Fibroblast of pulmonary artery (primary cell): ENCODE measurements at regions not wholly inside any gene's neighbourhood (a gene's known extent, or its start where the extent isn't known, plus 50 kb on each side); places are given as distances from the start of the nearest gene placed in this dataset.

Experiments
- DNase-seq: peaks from one replicate; pipeline ENCODE4 v3.0.0-alpha.2; 2010; ENCODE audit warnings: low read depth
- H3K4me3 ChIP-seq: replicated peaks from 2 replicates; pipeline ENCODE4 v1.5.1; 2011; ENCODE audit warnings: low read depth, mild to moderate bottlenecking, control low read depth, low read length, moderate library complexity
- TF ChIP-seq, protein P1 (sequence below): IDR thresholded peaks from 2 replicates; pipeline ENCODE4 v1.5.1; 2011; ENCODE audit warnings: mild to moderate bottlenecking, control low read depth, low read length, inconsistent platforms; ENCODE audit errors: missing control alignments

GRCh38 chr7:94253686-94254085 lies 141.0 kb upstream of the COL1A2 start:
- no peak overlapping the region for H3K4me3 ChIP-seq
- no peak for DNase-seq
- TF ChIP-seq, protein P1, sequence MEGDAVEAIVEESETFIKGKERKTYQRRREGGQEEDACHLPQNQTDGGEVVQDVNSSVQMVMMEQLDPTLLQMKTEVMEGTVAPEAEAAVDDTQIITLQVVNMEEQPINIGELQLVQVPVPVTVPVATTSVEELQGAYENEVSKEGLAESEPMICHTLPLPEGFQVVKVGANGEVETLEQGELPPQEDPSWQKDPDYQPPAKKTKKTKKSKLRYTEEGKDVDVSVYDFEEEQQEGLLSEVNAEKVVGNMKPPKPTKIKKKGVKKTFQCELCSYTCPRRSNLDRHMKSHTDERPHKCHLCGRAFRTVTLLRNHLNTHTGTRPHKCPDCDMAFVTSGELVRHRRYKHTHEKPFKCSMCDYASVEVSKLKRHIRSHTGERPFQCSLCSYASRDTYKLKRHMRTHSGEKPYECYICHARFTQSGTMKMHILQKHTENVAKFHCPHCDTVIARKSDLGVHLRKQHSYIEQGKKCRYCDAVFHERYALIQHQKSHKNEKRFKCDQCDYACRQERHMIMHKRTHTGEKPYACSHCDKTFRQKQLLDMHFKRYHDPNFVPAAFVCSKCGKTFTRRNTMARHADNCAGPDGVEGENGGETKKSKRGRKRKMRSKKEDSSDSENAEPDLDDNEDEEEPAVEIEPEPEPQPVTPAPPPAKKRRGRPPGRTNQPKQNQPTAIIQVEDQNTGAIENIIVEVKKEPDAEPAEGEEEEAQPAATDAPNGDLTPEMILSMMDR = no peak

GRCh38 chr7:94258418-94259300 lies 136.0 kb upstream of the COL1A2 start:
- TF ChIP-seq, protein P1 = no peak
- no peak for DNase-seq
- H3K4me3 ChIP-seq = no peak overlapping the region

GRCh38 chr7:94261067-94261466 lies 133.6 kb upstream of the COL1A2 start:
- H3K4me3 ChIP-seq = no peak overlapping the region
- DNase-seq = no peak
- TF ChIP-seq, protein P1 = no peak

DNA sequence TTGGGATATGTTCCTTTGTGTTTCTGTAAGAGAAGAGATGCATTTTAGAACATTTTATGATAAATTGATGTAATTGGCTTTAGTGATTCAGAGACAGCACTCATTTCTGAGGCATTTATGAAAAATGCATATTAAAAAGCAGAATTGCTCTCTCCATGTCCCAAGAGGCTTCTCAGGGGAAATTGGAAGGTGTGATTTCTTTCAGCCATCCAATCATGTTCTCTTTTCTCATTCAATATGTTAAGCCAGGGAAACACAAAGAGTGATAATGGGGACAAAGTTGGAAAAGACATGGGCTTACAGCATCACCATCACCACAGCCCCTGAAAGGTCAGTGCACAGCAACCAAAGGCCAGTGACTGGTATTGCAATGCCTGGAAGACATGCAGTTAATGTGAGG lies 129.9 kb upstream of the COL1A2 start:
- no peak overlapping the region for H3K4me3 ChIP-seq
- TF ChIP-seq, protein P1 = no peak
- DNase-seq = no peak

GRCh38 chr7:94265456-94265855 lies 129.2 kb upstream of the COL1A2 start:
- DNase-seq = no peak
- TF ChIP-seq, protein P1 = no peak
- H3K4me3 ChIP-seq = no peak overlapping the region

DNA sequence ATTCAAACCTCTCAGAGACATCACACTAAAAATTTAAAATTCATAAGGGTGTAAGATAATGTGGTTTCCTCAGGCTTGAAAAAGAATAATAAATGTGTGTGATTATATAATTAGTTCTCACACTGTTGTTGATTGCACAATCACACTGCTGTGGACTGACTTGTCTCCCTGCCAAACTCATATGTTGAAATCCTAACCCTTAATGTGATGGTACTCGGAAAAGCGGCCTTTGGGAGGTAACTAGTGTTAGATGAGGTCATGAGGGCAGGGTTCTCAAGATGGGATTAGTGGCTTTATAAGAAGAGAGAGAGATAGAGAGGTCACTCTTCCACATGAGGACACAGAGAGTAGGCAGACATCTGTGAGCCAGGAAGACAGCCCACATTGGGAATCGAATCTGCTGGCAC lies 128.5 kb upstream of the COL1A2 start:
- peak; percentile 73 for DNase-seq
- TF ChIP-seq, protein P1 = no peak
- H3K4me3 ChIP-seq = no peak overlapping the region

- TF ChIP-seq, protein P1 = no peak
- H3K4me3 ChIP-seq = no peak overlapping the region
- no peak for DNase-seq
These were observed 123.9 kb upstream of the COL1A2 start for GRCh38 chr7:94270772-94271171.
